AG09319 (cell line): ENCODE measurements at regions not wholly inside any gene's neighbourhood (a gene's known extent, or its start where the extent isn't known, plus 50 kb on each side); places are given as distances from the start of the nearest gene placed in this dataset.
"Not testable (repeated sequence)": the region's sequence is repeated elsewhere in the genome, so short reads cannot be mapped to it uniquely, and the experiment has no call there.

ENCODE experiments used
- DNase-seq: peaks from one replicate; pipeline ENCODE4 v3.0.0-alpha.2; 2010; ENCODE audit warnings: low read depth; ENCODE audit errors: extremely low read depth
- TF ChIP-seq, protein P1 (sequence below): IDR thresholded peaks from 2 replicates; pipeline ENCODE4 v1.5.1; 2011; ENCODE audit warnings: low read depth, mild to moderate bottlenecking, inconsistent platforms, low read length, moderate library complexity

DNA sequence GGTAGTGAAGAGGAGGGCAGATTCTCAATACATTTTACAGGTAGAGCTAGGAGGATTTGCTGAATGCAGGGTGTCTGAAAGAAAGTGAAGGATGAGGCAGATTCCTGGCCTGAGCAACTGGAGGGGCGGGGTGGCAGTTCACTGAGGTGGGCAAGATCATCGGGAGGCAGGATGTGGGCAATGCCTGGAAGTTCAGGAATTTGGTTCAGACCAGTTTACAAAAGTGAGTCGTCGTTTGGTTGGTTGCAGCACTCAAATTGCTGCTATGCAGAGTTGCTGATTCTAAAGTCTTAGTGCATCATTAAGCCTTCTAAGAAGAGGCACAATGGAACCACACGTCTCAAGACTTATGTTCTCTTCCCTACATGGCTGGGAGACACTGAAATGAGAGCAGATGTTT lies 134.0 kb downstream of the MFSD1 start:
- TF ChIP-seq, protein P1, sequence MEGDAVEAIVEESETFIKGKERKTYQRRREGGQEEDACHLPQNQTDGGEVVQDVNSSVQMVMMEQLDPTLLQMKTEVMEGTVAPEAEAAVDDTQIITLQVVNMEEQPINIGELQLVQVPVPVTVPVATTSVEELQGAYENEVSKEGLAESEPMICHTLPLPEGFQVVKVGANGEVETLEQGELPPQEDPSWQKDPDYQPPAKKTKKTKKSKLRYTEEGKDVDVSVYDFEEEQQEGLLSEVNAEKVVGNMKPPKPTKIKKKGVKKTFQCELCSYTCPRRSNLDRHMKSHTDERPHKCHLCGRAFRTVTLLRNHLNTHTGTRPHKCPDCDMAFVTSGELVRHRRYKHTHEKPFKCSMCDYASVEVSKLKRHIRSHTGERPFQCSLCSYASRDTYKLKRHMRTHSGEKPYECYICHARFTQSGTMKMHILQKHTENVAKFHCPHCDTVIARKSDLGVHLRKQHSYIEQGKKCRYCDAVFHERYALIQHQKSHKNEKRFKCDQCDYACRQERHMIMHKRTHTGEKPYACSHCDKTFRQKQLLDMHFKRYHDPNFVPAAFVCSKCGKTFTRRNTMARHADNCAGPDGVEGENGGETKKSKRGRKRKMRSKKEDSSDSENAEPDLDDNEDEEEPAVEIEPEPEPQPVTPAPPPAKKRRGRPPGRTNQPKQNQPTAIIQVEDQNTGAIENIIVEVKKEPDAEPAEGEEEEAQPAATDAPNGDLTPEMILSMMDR: no peak
- DNase-seq: no peak

DNA sequence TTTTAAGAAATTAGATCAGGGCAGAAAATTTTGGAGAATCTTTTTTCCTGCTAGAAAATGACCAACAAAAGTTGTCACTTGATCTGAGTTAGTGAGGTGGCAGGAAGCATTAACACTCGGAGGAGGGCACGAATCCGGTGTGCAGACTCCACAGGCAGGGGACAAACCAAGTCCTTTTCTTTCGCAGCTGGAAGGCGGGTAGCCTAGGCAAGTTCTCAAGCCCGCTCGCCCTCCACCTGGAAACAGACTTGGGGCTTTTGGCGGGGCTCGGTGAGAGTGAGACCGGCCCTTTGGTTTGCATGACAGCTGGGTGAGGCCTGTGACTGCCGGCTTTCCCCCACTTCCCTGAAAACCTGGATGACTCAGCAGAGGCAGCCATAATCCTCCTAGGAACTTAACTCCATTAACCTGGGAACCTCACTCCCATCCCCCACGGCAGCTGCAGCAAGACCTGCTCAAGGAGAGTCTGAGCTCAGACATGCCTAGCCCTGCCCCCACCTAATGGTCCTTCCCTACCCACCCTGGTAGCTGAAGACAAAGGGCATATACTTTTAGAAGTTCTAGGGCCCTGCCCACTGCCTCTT lies 134.8 kb downstream of the MFSD1 start:
- TF ChIP-seq, protein P1: no peak
- DNase-seq: no peak

DNA sequence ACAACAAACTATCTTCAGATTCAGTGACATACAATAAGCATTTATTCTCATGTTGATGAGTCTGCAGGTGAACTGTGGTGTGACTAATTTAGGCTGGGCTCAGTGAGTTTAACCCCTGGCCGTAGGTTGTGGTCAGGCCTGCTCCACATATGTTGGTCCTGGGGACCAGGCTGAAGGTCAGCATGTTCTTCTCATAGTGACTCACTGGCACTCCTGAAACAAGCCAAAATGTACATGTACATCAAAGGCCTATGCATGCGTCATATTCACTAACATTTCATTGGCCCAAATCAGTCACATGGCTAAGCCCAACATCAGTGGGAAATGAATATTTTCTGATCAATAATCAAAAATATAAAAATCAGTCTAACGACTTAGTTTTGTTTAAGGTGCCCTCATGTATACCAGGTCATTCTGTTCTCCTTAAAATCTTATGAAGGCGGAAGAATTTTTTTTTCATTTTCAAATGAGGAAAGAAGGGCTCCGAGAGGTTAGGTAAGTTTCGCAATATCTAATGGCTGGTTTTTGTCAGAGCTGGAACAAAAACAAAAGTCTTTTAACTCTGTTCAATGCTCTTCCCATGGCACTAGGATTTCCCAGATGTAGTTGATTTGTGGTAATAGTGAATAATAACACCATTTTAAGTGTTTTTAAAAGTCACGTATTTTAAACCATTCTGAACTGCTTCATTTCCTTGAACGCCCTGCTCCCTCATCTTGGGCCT lies 148.5 kb downstream of the MFSD1 start:
- DNase-seq: no peak
- TF ChIP-seq, protein P1: no peak

DNA sequence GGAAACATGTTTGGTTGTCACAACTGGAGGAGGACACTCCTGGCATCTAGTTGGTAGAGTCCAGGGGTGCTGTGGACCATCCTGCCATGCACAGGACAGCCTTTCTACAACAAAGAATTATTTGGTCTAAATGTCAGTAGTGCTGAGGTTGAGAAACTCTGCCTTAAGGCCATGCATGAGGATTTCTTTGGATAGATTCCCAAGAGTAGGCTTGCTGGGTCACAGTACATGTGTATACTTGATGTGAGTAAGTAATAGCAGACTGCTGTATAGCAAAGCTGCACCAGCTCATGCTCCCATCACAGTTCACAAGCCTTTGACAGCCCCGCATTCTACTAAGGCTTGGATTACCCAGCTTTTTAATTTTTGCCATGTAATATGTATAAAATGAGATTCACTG lies 151.3 kb downstream of the MFSD1 start:
- DNase-seq: peak; percentile 25
- TF ChIP-seq, protein P1: no peak

DNA sequence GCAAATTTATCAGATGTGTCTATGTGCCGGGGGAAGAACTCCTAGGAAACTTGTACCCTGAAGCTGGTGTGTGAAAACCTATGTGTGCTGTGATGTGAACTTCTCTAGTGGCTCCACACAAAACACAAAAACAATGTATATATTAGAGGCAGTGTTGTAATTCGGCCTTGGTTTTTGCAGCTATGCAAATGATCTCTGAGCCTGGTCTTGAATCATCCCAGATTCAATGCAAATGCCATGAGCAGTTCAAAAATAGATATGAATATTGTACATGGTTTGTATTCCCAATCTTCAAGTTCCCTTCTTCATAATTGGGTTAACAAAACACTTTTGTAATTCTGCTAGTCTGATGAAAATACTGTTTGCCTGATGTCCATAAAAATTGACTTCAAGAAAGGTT lies 152.6 kb downstream of the MFSD1 start:
- TF ChIP-seq, protein P1: no peak
- DNase-seq: no peak

DNA sequence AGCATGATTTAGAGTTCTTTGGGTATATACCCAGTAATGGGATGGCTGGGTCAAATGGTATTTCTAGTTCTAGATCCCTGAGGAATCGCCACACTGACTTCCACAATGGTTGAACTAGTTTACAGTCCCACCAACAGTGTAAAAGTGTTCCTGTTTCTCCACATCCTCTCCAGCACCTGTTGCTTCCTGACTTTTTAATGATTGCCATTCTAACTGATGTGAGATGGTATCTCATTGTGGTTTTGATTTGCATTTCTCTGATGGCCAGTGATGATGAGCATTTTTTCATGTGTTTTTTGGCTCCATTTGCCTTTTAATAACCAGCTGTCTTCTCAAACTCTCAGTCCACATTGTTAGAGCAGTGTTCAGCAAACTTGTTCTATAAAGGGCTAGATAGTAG lies 155.9 kb downstream of the MFSD1 start:
- not testable (repeated sequence) for DNase-seq

DNA sequence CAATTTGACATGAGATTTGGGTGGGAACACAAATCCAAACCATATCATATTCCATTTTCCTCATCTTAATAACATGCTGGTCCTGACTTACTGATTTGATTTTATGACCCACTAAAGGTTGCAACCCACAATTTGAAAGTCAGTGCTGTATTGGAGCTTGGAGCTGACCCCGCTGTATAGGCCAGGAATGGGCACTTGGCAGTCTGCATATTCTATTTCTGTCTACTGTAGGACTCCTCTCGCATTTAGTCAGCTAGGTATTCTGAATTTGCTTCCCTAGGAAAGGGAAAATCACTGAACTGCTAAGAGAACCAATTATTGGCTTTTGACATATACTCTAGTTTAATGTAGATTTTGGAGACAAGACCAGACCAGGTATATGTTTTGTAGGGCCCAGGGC lies 157.0 kb downstream of the MFSD1 start:
- TF ChIP-seq, protein P1: no peak
- DNase-seq: no peak

DNA sequence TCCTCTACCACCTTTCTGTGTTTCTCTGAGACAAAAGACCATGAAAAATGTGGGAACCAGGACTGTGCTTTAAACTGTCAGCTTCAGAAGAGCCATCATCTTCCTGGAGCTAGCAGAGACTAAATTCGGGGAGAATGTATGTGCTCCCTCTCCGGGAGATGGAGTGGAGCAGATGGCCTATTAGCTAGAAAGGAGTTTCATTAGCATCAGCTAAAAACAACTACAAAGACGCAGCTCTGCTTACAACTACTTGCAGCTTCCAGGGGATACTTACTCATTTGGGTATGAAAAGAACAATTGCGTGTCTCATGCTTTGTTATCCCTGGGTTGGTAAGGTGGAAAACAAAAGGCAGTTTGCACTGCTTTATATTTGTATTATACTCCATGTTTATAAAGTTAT lies 159.6 kb downstream of the MFSD1 start:
- TF ChIP-seq, protein P1: no peak
- no peak for DNase-seq
